Gastrocnemius medialis (tissue), 4 donors: ENCODE measurements at regions not wholly inside any gene's neighbourhood (a gene's known extent, or its start where the extent isn't known, plus 50 kb on each side); places are given as distances from the start of the nearest gene placed in this dataset.

Source experiments
- CTCF ChIP-seq, 5 experiments: fragments of 450-650 bp in 3 of 5; fragments of 200-600 bp in 2 of 5; sonication (generic) in 2 of 5; IDR thresholded peaks in 4 of 5; conservative IDR thresholded peaks in 1 of 5; 1 replicate in 4 of 5; 2 replicates in 1 of 5; pipeline ENCODE4 v1.5.1; 2016 to 2019; ENCODE audit warnings: antibody characterized with exemption in 5 of 5, mild to moderate bottlenecking in 3 of 5, moderate library complexity in 3 of 5
- POLR2A ChIP-seq, 2 donors: fragments of 450-650 bp; IDR thresholded peaks; one replicate each; pipeline ENCODE4 v1.6.1; 2017; ENCODE audit warnings: antibody characterized with exemption in 2 of 2, mild to moderate bottlenecking in 2 of 2, moderate library complexity in 2 of 2

- no peak for TF ChIP-seq POLR2A (IDR thresholded peaks at IDR 0.05)
- TF ChIP-seq CTCF (IDR thresholded peaks at IDR 0.05 in 4 of 5, conservative IDR thresholded peaks at IDR 0.05 in 1 of 5), result no peak
Observed at GRCh38 chr1:67889466-67889865, 56.2 kb upstream of the GNG12 start.
